Daoy (cell line): ENCODE measurements at regions not wholly inside any gene's neighbourhood (a gene's known extent, or its start where the extent isn't known, plus 50 kb on each side); places are given as distances from the start of the nearest gene placed in this dataset.
A peak's percentile ranks its signal among the peaks of the same experiment; 100 is the strongest.

Experiments
- DNase-seq: peaks from one replicate; pipeline ENCODE4 v3.0.0-alpha.2; 2015; ENCODE audit warnings: low read depth

GRCh38 chr15:95901271-95901670, 429.2 kb upstream of the NR2F2 start:
- no peak for DNase-seq

DNA sequence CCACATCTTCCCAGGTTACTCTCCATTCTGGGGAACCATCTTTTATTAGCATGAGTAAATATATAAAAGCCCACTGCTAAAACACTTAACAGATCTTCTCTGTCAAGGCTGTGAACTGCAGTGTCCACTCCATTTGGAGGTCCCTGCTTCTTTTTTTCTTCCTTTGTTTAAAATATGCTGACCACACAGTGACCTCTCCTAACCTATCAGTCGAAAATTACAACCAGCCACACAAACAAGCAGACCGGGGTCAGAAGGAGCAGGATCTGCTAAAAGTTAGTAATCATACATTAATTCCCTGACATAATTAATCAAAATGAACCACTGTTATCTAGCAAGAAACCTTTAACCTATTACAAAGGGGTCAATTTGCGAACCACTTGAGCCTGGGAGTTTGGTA, 427.9 kb upstream of the NR2F2 start:
- no peak for DNase-seq

DNA sequence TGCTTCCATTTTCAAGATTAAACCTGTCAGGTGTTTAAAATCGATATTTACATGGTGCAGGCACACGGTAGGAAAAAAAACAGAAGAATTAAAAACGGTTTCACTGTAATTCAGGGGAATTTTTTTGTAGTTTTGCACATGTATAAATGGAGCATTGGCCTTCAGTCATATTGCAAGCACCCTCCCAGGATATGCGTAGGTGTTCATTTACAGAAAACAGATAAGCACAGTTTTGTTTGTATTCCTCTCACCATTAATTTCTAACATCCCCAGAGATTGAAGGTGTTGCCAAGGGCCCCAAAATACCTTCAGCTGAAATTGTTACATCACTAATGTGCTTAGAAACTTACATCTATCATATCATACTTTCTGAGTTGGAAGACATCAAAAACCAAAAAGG, 427.1 kb upstream of the NR2F2 start:
- DNase-seq = no peak

GRCh38 chr15:95910643-95911212, 419.8 kb upstream of the NR2F2 start:
- no peak for DNase-seq

DNA sequence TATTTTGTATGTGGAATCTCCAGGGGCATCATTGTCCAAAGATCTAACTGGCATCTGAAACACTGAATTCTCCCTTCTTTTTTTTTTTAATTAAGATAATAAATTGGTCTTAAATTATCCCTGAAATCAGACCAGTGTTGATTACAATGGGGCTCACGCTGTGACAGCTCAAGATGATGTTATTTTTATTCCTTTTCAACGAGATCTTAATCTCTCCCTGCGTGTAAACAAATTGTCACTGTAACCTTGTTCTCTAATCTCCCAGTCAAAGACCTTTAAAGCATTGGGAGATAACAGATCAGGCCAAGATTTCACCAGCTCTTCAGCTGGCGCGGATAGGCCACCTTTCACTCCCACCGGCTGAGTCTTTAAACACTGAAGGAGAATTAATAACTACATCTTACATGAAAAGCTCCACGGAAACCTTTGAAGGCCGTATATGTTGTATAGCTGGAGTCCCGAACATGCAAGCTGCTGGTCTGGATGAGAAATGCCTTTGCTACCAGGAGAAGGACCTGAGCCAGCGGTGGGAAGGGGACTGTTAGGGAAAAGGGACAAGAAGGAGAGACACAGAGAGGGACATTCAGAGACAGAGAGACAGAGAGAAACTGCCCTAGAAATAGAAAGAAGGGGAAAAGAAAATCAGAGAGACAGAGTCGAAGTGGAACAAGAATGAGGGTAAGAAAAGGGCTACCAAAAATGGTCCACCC, 418.8 kb upstream of the NR2F2 start:
- DNase-seq = no peak

GRCh38 chr15:95912280-95912625, 418.2 kb upstream of the NR2F2 start:
- no peak for DNase-seq

DNA sequence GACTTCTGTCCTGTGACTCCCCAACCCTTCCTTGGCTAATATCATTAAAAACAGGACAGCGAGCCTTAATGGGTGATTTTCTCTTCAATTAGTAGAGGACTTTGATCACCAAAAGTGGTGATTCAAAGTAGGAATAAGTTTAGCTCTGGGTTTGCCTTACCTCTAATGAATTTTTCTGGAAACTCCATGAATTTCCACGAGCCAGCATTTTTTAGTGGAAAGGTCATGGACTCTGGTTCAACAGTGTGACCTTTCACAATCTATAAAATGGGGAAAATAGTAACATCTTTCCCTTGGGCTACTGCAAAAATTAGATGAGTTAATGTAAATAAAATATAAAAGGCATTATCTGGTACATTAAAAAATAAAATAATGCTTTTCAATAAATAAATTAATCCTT, 417.8 kb upstream of the NR2F2 start:
- DNase-seq = no peak

DNA sequence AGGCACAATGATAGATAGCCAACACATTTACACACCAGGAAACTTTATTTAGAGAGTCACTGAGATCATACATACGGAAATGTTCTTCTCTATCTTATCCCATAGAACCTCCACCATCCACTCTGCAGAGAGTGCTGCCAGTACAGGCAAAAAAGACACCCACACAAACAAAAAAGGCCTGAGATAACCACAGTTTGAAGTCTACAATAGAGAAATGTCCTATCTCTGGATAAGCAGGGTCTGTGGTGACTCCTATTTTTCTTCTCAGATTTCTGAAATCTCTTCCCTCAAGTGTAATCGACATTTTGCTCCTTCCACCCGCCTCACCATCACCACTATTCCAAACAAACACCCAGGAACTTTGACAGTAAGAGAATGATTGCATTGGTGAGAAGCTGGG, 413.9 kb upstream of the NR2F2 start:
- DNase-seq = no peak

GRCh38 chr15:95918525-95918924, 412.0 kb upstream of the NR2F2 start:
- no peak for DNase-seq

DNA sequence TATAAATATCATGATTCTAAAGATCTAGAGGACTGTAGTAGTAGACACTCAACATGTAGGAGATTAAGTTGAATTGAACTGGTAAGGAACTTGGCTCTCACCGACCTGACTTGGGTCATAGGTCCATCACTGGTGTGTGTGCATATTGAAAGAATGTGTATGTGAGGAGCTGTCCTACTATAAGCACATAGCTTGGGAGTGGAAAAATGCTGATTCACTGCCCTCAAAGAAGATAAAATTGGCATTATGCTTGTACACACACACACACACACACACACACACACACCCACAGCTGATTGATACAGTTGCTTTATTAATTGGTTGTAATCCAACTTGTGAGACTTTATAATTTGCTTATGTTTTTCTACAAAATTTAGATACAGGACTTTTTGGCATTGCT, 411.0 kb upstream of the NR2F2 start:
- no peak for DNase-seq

DNA sequence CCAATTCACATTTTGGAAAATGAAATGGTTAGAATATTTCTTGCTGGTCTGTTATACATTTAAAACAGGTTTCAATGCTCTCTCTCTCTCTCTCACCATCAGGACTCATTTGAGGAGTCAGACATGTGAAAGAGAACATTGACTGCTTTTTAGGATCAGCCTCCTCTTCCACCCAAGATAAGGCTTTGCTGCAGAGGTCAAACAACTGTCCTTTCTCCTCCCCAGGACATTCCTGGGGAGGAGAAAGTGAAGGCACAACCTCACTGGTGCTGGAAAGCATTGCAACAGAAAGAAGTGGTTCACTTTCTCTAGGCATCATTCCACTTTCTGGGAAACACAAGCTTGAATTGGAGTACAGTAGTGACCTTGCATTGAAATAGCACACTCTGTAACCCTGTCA, 409.1 kb upstream of the NR2F2 start:
- no peak for DNase-seq

GRCh38 chr15:95922431-95922830, 408.1 kb upstream of the NR2F2 start:
- peak; percentile 7 for DNase-seq

DNA sequence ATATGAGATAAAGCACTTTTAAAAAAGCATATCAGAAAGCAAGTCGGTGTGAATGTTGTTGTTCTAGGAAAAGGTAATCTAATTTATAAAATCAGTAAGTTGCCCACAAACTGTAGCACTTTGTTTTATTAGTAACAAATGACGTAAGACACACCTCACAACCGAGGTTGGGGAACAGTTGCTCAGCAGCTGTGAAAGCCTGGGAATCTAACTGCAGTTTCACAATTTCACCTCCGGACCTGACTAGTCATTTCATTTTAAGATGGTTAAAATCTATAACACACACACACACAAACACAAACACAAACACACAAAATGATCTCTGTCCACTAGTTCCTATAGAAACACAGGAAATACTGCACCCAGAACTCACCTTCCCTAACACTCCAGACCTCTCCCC, 406.7 kb upstream of the NR2F2 start:
- no peak for DNase-seq

DNA sequence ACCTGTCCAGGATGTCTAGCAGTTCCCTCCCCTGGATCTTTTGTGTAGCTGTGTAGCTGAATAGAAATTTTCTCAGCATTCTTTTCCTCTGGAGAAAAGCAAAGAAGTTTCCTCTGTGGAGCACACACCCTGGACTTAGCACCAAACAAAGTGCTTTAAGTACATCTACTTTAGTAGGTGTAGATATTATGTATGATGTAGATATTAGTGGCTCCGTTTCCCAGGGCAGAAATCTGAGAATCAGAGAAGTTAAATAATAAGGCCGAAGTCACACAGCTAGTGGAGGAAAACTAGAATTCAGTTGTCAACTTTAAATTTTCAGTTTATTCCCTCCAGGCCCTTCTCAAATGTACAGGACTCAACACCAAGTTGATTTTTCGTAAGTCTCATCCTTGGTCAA, 401.7 kb upstream of the NR2F2 start:
- DNase-seq = no peak

DNA sequence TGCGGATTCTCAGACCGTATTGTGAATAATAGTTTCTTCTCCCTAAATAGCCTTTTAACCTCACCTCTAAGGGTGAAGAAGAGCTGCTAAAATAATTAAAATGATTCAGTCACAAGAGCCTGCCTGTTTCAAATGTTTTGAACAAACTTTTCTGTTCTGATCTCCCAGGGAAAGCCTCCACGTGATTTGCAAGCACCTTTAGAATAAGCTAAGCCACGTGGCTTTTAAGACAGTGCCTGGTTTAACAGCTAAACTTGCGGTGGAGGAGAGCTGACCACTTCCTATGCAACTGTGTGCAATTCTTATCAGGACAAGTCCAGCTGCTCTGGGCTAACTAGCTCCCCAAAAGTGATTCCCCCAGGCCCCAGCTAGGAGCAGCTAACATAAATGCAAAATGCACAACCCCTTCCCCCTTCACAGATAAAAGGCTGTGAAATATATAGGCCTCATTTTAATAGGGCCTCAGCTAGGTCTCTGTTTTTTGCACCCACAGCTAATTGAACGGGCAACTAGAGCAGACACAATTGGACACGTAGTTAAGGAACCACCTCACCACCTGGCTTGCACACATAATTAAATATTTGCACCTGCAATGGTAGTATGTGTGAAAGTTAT, 401.2 kb upstream of the NR2F2 start:
- peak; percentile 42 for DNase-seq

GRCh38 chr15:95930659-95931375, 399.7 kb upstream of the NR2F2 start:
- no peak for DNase-seq

DNA sequence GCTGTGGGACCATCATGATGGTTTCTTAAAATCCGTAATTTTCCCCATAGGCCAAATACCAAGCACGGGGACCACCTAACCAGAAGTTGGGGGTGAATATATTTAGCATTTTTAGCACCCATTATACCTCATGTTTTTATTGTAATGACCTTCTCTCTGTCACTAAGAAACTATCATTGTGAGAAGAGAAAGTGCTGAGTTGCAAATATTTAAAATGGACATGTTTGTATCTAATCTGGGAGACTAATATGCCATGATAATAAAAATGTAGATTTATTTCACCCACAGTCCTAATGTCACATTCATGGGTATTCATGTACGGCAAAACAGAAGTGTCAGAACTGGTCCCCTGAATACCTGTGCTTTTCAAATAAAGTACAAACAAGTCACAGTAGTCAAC, 398.9 kb upstream of the NR2F2 start:
- no peak for DNase-seq

GRCh38 chr15:95932141-95932540, 398.4 kb upstream of the NR2F2 start:
- no peak for DNase-seq

- peak; percentile 56 for DNase-seq
These were observed 397.8 kb upstream of the NR2F2 start for GRCh38 chr15:95932676-95933075.

DNA sequence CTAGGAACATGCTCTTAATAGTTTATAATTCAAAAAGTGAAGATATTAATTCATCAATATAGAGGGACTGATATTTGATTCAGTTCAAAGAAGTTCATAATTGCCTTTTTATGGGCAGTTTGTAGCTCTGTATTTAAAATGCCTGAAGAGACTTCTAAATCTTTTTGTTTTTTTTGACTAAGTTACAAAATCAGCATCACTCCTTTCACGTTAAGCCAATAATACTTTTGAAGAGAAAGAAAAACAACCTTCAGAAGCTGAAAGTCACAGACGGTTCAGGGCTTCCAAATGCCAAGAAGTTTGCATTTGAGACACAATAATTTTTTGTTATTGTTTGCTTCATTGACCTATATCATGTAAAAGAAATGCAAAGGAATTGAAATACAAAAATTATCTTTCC, 394.6 kb upstream of the NR2F2 start:
- no peak for DNase-seq

- no peak for DNase-seq
These were observed 393.4 kb upstream of the NR2F2 start for GRCh38 chr15:95937128-95937528.

DNA sequence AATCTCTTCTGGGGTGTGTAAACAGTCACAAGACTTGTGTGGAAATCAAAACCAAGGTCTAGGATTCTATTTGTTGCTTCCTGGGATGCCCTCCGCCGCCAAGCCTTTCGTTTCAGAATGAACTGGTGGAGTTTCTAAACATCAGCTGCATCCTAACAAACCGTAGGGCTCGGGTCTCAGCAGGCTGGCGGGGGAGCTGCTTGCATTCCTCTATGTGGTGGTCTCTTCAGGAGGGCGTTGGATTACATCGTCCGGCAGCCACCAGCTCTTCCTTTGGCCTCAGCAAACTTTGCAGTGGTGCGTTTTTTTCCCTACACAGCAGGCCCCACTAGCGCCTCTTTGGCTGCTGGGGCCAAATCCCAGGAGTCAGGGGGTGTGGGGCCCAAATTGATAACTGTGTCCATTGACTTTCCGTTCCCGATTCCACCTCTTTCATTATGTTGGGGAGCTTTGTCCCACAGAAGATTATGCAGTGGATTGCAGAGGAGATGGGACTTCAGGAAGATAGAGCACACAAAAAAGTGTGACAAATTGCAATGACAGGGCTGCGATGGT, 390.0 kb upstream of the NR2F2 start:
- no peak for DNase-seq

DNA sequence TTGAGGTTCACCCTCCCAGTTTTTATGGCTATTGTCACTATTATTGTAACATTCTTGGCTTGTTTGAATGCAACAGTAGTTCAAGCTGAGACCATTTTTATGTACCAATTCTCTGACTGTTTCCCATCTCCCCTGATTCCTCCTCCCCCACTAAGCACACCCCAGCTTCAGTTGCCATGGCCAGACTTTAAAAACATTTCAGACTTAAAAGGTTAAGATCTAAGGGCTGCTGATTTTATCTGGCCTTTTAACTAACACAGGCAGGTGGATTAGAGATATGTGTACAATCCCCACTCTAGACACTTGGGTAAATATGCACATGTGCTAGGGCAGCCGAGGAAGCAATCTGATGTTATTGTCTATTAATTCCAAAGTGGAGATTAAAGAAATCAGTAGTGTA, 386.3 kb upstream of the NR2F2 start:
- DNase-seq = no peak
